HEK293T (cell line): ENCODE measurements at regions not wholly inside any gene's neighbourhood (a gene's known extent, or its start where the extent isn't known, plus 50 kb on each side); places are given as distances from the start of the nearest gene placed in this dataset.

Experiments used
- CTCF ChIA-PET: fragments of 350-600 bp; formaldehyde crosslinking; extraction: SDS; loops from one replicate; lab custom pipeline; 2021; ENCODE audit warnings: antibody characterized with exemption, inconsistent platforms; lab: Yijun Ruan, JAX
- POLR2A ChIA-PET: fragments of 350-600 bp; formaldehyde crosslinking; extraction: SDS; loops from one replicate; lab custom pipeline; 2020; ENCODE audit warnings: antibody characterized with exemption, inconsistent platforms; lab: Yijun Ruan, JAX
- DNase-seq: peaks from one replicate; pipeline ENCODE4 v3.0.0; 2012; ENCODE audit warnings: mixed read lengths; ENCODE audit errors: extremely low spot score
- ARNT ChIP-seq: fragments of 450-650 bp; IDR thresholded peaks from 2 replicates; pipeline ENCODE4 v1.6.1; 2017; ENCODE audit warnings: mild to moderate bottlenecking
- BHLHE40 ChIP-seq: fragments of 450-650 bp; IDR thresholded peaks from 2 replicates; pipeline ENCODE4 v1.6.1; 2016; ENCODE audit warnings: mild to moderate bottlenecking, moderate library complexity, borderline replicate concordance
- CTBP1 ChIP-seq: fragments of 450-650 bp; IDR thresholded peaks from 2 replicates; pipeline ENCODE4 v1.6.1; 2016; ENCODE audit warnings: borderline replicate concordance
- ELF4 ChIP-seq: fragments of 450-650 bp; IDR thresholded peaks from 2 replicates; pipeline ENCODE4 v1.6.1; 2017; ENCODE audit warnings: antibody characterized with exemption
- FOXA1 ChIP-seq: fragments of 450-650 bp; IDR thresholded peaks from 2 replicates; pipeline ENCODE4 v1.6.1; 2016; ENCODE audit warnings: mild to moderate bottlenecking
- FOXK2 ChIP-seq: fragments of 450-650 bp; IDR thresholded peaks from 2 replicates; pipeline ENCODE4 v1.6.1; 2016; ENCODE audit warnings: mild to moderate bottlenecking
- FOXM1 ChIP-seq: fragments of 450-650 bp; IDR thresholded peaks from 2 replicates; pipeline ENCODE4 v1.6.1; 2017; ENCODE audit warnings: mild to moderate bottlenecking, borderline replicate concordance
- HDGF ChIP-seq: fragments of 450-650 bp; IDR thresholded peaks from 2 replicates; pipeline ENCODE4 v1.6.1; 2017; ENCODE audit warnings: antibody characterized with exemption, borderline replicate concordance
- L3MBTL2 ChIP-seq: fragments of 450-650 bp; conservative IDR thresholded peaks from 2 replicates; pipeline ENCODE4 v1.6.1; 2016; ENCODE audit warnings: mild to moderate bottlenecking
- LEF1 ChIP-seq: fragments of 450-650 bp; IDR thresholded peaks from 2 replicates; pipeline ENCODE4 v1.6.1; 2017; ENCODE audit warnings: mild to moderate bottlenecking, borderline replicate concordance
- NFRKB ChIP-seq: fragments of 450-650 bp; IDR thresholded peaks from 2 replicates; pipeline ENCODE4 v1.6.1; 2016; ENCODE audit warnings: mild to moderate bottlenecking, moderate library complexity
- PKNOX1 ChIP-seq: fragments of 450-650 bp; IDR thresholded peaks from 2 replicates; pipeline ENCODE4 v1.6.1; 2016
- SP1 ChIP-seq: fragments of 450-650 bp; IDR thresholded peaks from 2 replicates; pipeline ENCODE4 v1.6.1; 2017
- SUZ12 ChIP-seq: fragments of 450-650 bp; IDR thresholded peaks from 2 replicates; pipeline ENCODE4 v1.6.1; 2016; ENCODE audit warnings: mild to moderate bottlenecking
- TARDBP ChIP-seq: fragments of 450-650 bp; IDR thresholded peaks from 2 replicates; pipeline ENCODE4 v1.6.1; 2016
- ZNF384 ChIP-seq: fragments of 450-650 bp; IDR thresholded peaks from 2 replicates; pipeline ENCODE4 v1.6.1; 2016

- no peak for TF ChIP-seq FOXM1
- no peak for TF ChIP-seq CTBP1
- TF ChIP-seq BHLHE40: no peak
- no peak for TF ChIP-seq FOXA1
- TF ChIP-seq ZNF384: no peak
- no peak for TF ChIP-seq ARNT
- no peak for TF ChIP-seq NFRKB
- no peak for TF ChIP-seq LEF1
- ChIA-PET POLR2A (interaction anchor here (0.7 to 6.2 kb wide), 5 partner anchors 19 to 304 kb away, joined by 3 to 40 read pairs (median 4); partner anchors contain the start of gene IER5L), CTCF (no interaction called here)
- peak; percentile 34 for DNase-seq
Observed at GRCh38 chr9:129481810-129482511, 138.9 kb downstream of the C9orf50 start.

DNA sequence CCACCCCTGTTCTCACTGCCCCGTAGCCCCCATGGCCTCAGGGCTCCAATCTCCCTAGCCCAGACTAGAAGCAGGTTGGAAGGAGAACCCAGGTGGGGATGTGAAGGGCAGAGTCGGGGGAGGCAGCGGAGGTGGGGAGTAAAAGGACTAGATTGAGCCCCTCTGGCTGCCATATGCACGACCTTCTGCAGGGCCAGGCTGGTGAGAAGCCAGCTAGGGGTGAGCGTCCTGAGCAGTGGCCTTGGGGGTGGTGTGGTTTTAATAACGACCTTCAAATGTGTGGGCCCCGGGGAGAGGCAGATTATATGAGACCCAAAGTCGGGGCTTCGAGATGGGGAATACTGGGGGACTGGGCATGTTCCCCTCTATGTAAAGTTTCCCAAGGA is 139.5 kb downstream of the C9orf50 start:
- no peak for TF ChIP-seq SP1
- no peak for TF ChIP-seq HDGF
- TF ChIP-seq ZNF384: no peak
- no peak for TF ChIP-seq FOXM1
- no peak for TF ChIP-seq BHLHE40
- no peak for TF ChIP-seq LEF1
- TF ChIP-seq ELF4: no peak
- no peak for TF ChIP-seq CTBP1
- TF ChIP-seq SUZ12: no peak
- TF ChIP-seq NFRKB: no peak
- no peak for TF ChIP-seq TARDBP
- no peak for TF ChIP-seq FOXA1
- no peak for TF ChIP-seq PKNOX1
- no peak for TF ChIP-seq L3MBTL2
- no peak for TF ChIP-seq FOXK2
- no peak for TF ChIP-seq ARNT
- POLR2A ChIA-PET: interaction anchor here (0.7 to 6.2 kb wide), 2 partner anchors 22 to 125 kb away, joined by 3 to 40 read pairs; no protein-coding TSS in a partner anchor
- no peak for DNase-seq
- CTCF ChIA-PET: interaction anchor here (0.6 kb wide), 1 partner anchor 62 kb away, joined by 3 read pairs; no protein-coding TSS in a partner anchor

- POLR2A ChIA-PET: interaction anchor here (0.7 to 6.2 kb wide), 2 partner anchors 21 to 302 kb away, joined by 3 to 40 read pairs; partner anchors contain the start of gene IER5L
- DNase-seq: no peak
Observed at GRCh38 chr9:129480745-129481144, 140.2 kb downstream of the C9orf50 start.

GRCh38 chr9:129480227-129480626 is 140.7 kb downstream of the C9orf50 start:
- no peak for DNase-seq
- POLR2A ChIA-PET: interaction anchor here (0.7 to 6.2 kb wide), 2 partner anchors 20 to 302 kb away, joined by 3 to 40 read pairs; partner anchors contain the start of gene IER5L
- CTCF ChIA-PET: no interaction called here
- TF ChIP-seq FOXM1 (no peak), LEF1 (no peak), HDGF (no peak), PKNOX1 (no peak), L3MBTL2 (no peak), FOXK2 (no peak), NFRKB (no peak), ZNF384 (no peak), SP1 (no peak), ARNT (no peak), SUZ12 (no peak), CTBP1 (no peak), ELF4 (no peak), FOXA1 (no peak)

More at GRCh38 chr9:129480745-129481144, 140.2 kb downstream of the C9orf50 start:
- CTCF ChIA-PET: interaction anchor here (0.6 kb wide), 1 partner anchor 62 kb away, joined by 3 read pairs; no protein-coding TSS in a partner anchor
- TF ChIP-seq HDGF: no peak
- no peak for TF ChIP-seq ARNT
- no peak for TF ChIP-seq PKNOX1
- TF ChIP-seq SUZ12: no peak
- TF ChIP-seq FOXA1: no peak
- TF ChIP-seq FOXK2: no peak
- no peak for TF ChIP-seq ZNF384
- TF ChIP-seq NFRKB: no peak
- no peak for TF ChIP-seq L3MBTL2
- no peak for TF ChIP-seq TARDBP
- no peak for TF ChIP-seq CTBP1
- TF ChIP-seq ELF4: no peak
- TF ChIP-seq LEF1: no peak
- no peak for TF ChIP-seq BHLHE40
- TF ChIP-seq FOXM1: no peak
- no peak for TF ChIP-seq SP1

- CTCF ChIA-PET: no interaction called here
- no peak for DNase-seq
- POLR2A ChIA-PET: interaction anchor here (6.2 kb wide), 1 partner anchor 20 kb away, joined by 40 read pairs; no protein-coding TSS in a partner anchor
- TF ChIP-seq PKNOX1: no peak
- no peak for TF ChIP-seq FOXM1
- TF ChIP-seq FOXA1: no peak
- no peak for TF ChIP-seq ZNF384
- TF ChIP-seq ELF4: no peak
- no peak for TF ChIP-seq FOXK2
- no peak for TF ChIP-seq HDGF
- TF ChIP-seq LEF1: no peak
- no peak for TF ChIP-seq ARNT
- TF ChIP-seq L3MBTL2: no peak
Observed at GRCh38 chr9:129479631-129480011, 141.3 kb downstream of the C9orf50 start.
